Astrocyte of the spinal cord (primary cell): ENCODE measurements at regions not wholly inside any gene's neighbourhood (a gene's known extent, or its start where the extent isn't known, plus 50 kb on each side); places are given as distances from the start of the nearest gene placed in this dataset.

Experiments
- DNase-seq: peaks from one replicate; pipeline ENCODE4 v3.0.0; 2011; ENCODE audit warnings: low read depth, low spot score
- H3K4me3 ChIP-seq: 2 replicates; pipeline ENCODE4 v1.5.1; 2011; ENCODE audit warnings: low read depth, mild to moderate bottlenecking, low read length, moderate library complexity
- in situ Hi-C: cut with HindIII; loops from 2 replicates; pipeline ENCODE4 v1.10.0; 2017; ENCODE audit warnings: low sequenced_read_pairs
- TF ChIP-seq, protein P1 (sequence below): IDR thresholded peaks from 2 replicates; pipeline ENCODE4 v1.5.1; 2012; ENCODE audit warnings: low read depth, mild to moderate bottlenecking, low read length, inconsistent platforms

DNA sequence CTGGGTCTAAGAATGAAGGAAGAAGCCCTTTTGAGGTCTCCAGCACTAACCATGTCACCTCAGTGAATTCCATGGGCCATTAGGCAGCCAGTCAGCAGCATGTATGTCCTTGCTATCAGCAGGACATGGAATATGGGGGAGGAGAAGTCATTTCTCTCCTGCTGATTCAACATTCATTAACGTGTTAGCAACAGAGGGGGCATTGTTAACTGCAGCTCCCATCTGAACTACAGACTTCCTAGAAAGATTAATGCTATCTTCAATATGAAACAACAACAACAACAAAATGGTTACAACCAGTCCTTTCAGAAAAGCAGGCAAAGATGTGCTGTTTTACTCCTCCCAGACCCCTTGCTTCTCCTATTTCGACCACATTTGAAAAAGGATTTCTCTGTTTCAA lies 120.4 kb upstream of the SLC34A2 start:
- in situ Hi-C loops: no loop called here
- TF ChIP-seq, protein P1, sequence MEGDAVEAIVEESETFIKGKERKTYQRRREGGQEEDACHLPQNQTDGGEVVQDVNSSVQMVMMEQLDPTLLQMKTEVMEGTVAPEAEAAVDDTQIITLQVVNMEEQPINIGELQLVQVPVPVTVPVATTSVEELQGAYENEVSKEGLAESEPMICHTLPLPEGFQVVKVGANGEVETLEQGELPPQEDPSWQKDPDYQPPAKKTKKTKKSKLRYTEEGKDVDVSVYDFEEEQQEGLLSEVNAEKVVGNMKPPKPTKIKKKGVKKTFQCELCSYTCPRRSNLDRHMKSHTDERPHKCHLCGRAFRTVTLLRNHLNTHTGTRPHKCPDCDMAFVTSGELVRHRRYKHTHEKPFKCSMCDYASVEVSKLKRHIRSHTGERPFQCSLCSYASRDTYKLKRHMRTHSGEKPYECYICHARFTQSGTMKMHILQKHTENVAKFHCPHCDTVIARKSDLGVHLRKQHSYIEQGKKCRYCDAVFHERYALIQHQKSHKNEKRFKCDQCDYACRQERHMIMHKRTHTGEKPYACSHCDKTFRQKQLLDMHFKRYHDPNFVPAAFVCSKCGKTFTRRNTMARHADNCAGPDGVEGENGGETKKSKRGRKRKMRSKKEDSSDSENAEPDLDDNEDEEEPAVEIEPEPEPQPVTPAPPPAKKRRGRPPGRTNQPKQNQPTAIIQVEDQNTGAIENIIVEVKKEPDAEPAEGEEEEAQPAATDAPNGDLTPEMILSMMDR: no peak
- DNase-seq: no peak
- no peak overlapping the region for H3K4me3 ChIP-seq

DNA sequence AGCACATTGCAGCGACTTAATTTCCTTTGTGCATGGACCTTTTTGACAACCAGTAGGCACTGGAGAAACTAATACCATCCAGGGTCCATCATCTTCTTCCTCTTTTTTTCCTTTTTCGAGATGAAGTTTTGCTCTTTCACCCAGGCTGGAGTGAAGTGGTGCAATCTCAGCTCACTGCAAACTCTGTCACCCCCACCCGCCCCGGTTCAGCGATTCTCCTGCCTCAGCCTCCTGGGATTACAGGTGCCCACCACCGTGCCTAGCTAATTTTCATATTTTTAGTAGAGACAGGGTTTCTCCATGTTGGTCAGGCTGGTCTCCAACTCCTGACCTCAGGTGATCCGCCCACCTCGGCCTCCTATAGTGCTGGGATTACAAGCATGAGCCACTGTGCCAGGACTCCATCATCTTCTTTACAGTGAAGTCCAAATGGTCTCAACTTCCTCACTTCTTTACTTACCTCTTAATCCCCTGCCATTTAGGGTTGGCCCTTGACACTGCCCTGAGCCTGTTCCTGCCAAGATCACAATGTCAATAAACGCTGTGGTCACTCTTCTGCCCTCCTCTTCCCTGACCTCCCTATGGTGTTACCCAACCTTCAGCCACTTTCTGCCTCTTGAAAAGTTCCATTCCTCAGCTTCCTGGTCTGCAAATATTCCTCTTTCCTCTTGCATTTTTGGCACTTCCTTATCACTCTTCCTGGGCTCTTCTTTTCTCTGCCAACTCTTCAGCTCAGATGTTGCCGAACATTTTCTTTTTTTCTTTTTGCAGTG lies 119.8 kb upstream of the SLC34A2 start:
- in situ Hi-C loops: no loop called here
- TF ChIP-seq, protein P1: no peak
- no peak for DNase-seq
- H3K4me3 ChIP-seq: no peak overlapping the region

DNA sequence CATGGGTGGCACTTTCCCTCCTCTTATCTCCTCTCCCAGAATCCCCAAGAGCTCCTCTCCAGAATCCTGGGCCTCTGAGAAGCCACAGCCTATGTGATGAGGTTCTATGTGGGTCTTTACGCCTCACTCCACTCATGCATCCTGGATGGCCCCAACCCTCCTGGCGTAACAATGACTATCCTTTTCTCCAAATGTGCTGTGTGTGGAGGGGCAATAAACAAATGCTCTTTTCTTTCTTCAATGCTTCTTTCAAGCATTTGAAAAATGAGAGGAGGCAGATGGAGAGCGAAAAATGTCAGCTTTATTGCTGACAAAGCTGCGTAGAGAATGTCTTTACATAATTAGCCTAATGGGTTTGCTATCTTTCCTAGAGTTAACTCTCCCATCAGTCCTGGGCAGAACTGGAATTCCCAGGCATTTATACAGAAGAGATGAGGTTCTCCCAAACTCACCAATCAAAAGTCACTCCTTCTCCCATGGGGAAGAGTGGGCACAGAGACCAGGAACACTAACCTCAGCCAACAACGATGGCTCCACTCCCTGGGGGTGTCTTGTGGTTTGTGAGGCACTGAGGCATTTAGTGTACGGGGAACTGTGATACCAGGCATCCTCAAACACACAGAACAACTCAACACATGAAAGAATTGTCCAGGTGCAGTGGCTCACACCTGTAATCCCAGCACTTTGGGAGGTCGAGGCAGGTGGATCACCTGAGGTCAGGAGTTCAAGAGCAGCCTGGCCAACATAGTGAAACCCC lies 118.9 kb upstream of the SLC34A2 start:
- in situ Hi-C loops: no loop called here
- TF ChIP-seq, protein P1: no peak
- no peak for DNase-seq
- H3K4me3 ChIP-seq: no peak overlapping the region

DNA sequence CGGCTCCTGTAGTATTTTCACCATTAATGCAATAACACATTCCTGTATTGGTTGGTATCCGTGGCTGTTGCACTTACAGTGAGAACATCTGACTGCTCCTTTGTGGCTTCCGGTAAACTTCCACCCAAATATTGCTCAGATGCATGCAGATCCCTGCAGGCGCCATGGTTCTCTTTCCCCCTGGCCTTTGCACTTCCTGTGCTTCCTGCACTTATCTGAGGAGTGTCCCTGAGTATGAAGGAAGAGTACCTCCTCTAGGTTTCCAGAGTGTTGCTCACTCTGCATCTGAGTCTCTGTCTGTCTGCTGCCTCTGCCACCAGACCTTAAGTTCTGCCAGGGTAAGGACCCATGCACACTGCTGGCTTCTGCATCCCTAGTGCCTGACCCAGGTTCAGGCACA lies 117.2 kb upstream of the SLC34A2 start:
- H3K4me3 ChIP-seq: no peak overlapping the region
- TF ChIP-seq, protein P1: no peak
- DNase-seq: no peak
- in situ Hi-C loops: no loop called here

DNA sequence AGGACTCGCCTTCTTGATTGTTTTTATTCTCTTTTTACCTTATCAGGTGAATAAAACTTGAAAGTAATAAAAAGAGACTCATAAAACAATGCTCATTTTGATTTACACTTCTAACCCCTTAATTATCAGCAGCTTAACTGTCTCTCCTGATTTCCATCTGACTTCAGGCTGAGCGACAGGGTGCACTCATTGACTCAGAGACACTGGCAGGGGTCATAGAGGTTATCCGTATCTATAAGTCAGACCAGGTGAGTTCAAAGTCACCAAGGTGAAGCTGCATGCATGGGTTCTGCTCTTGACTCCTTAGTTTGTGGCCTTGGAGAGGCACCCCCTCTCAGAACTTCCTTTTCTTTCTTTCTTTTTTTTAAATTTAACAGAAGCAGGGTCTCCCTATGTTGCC lies 116.4 kb upstream of the SLC34A2 start:
- no peak overlapping the region for H3K4me3 ChIP-seq
- no peak for DNase-seq
- in situ Hi-C loops: no loop called here
- TF ChIP-seq, protein P1: no peak

DNA sequence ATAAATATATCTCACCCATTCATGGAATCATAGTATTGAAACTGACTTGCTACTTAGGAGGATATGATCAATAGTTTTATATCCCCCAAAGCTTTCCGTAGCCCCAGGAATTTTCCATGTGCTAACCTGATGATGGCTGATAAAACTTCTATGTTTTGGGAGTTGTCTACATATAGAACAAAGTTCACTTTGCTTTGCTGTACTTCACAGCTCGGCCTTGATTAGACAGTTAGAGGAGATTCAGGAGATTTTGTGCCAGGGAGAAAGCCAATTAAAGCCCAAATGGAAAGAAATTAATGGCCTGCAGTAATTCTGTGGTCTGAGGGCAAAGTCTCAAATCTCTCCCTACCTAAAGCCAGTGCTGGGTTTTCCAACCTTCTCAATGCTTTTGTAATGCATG lies 114.9 kb upstream of the SLC34A2 start:
- TF ChIP-seq, protein P1: no peak
- in situ Hi-C loops: no loop called here
- H3K4me3 ChIP-seq: no peak overlapping the region
- DNase-seq: no peak
